HUES48 (cell line): ENCODE measurements at regions not wholly inside any gene's neighbourhood (a gene's known extent, or its start where the extent isn't known, plus 50 kb on each side); places are given as distances from the start of the nearest gene placed in this dataset.

Source experiments
- H3K27ac ChIP-seq: one replicate; pipeline ENCODE4 v1.7.0; 2013; ENCODE audit warnings: low read depth, low read length, inconsistent platforms
- H3K27me3 ChIP-seq: 2 replicates; pipeline ENCODE4 v1.6.1; 2013; ENCODE audit warnings: mild to moderate bottlenecking, low read length; ENCODE audit not compliant: control insufficient read depth, insufficient read depth
- H3K36me3 ChIP-seq: 2 replicates; pipeline ENCODE4 v1.6.1; 2013; ENCODE audit warnings: low read length; ENCODE audit not compliant: control insufficient read depth, insufficient read depth
- H3K4me1 ChIP-seq: 2 replicates; pipeline ENCODE4 v1.6.1; 2013; ENCODE audit warnings: mild to moderate bottlenecking, low read length; ENCODE audit not compliant: control insufficient read depth, insufficient read depth
- H3K4me3 ChIP-seq: 2 replicates; pipeline ENCODE4 v1.5.1; 2013; ENCODE audit warnings: mild to moderate bottlenecking, low read depth, low read length
- H3K9ac ChIP-seq: 2 replicates; pipeline ENCODE4 v1.6.1; 2013; ENCODE audit warnings: mild to moderate bottlenecking, low read depth, low read length, moderate library complexity
- H3K9me3 ChIP-seq: 2 replicates; pipeline ENCODE4 v1.6.1; 2013; ENCODE audit warnings: low read length; ENCODE audit not compliant: control insufficient read depth, insufficient read depth

DNA sequence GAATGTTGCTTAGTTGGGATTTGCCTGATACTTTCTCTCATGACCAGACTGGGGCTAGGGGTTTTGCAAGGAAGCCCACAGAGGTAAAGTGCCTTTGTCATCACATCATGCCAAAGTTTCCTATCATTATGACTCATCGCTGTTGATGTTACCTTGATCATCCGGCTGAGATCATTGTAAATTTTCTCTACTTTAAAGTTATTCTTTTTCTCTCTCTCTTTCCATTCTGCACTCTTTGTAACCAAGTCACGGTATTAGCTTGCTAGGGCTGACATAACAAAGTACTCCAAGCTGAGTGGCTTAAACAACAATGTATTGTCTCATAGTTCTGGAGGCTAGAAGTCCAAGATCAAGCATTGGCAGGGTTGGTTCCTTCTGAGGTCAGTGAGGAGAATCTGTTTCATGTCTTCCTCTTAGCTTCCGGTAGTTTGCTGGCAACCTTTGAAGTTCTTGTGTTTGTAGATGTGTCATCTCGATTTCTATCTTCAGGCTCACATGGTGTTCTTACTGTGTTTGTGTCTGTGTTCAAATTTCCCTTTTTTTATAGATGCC, 113.0 kb downstream of the DTHD1 start:
- Histone ChIP-seq H3K9me3 (no peaks in the 10 kb centered on the region), H3K36me3 (no peaks in the 10 kb centered on the region), H3K27ac (no peak overlapping the region)

GRCh38 chr4:36399762-36400353, 118.4 kb downstream of the DTHD1 start:
- Histone ChIP-seq H3K27ac (no peak overlapping the region), H3K9ac (no peak overlapping the region), H3K4me3 (no peak overlapping the region), H3K36me3 (no peaks in the 10 kb centered on the region), H3K4me1 (no peaks in the 10 kb centered on the region), H3K27me3 (no peaks in the 10 kb centered on the region), H3K9me3 (no peaks in the 10 kb centered on the region)

More for the DNA sequence above, 113.0 kb downstream of the DTHD1 start:
- H3K4me1 ChIP-seq = no peaks in the 10 kb centered on the region
- no peak overlapping the region for H3K4me3 ChIP-seq
- H3K9ac ChIP-seq = no peak overlapping the region
- no peaks in the 10 kb centered on the region for H3K27me3 ChIP-seq

GRCh38 chr4:36402008-36402758, 120.8 kb downstream of the DTHD1 start:
- Histone ChIP-seq H3K4me3 (no peak overlapping the region), H3K27ac (no peak overlapping the region), H3K36me3 (no peaks in the 10 kb centered on the region), H3K9ac (no peak overlapping the region), H3K4me1 (no peaks in the 10 kb centered on the region), H3K27me3 (no peaks in the 10 kb centered on the region), H3K9me3 (no peaks in the 10 kb centered on the region)

DNA sequence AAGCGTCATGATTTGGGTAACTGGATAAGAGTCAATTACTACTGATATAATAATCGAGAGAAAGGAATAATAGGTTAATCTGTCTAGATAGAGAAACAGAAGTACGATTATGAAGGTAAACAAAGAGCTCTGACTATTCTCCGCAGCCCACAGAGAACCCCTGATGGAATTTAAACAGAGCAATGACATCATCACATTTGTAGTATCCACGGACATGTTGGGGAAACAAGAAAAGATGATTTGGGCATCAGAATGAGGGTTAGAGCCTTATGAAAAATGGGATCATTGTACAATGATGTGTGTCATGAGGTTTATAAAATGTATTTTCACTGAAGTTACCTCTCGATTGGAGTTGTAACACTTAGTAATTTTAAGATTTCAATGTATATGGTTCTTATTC, 129.9 kb downstream of the DTHD1 start:
- Histone ChIP-seq H3K27me3 (no peaks in the 10 kb centered on the region), H3K9ac (no peak overlapping the region), H3K36me3 (no peaks in the 10 kb centered on the region), H3K4me1 (no peaks in the 10 kb centered on the region), H3K27ac (no peak overlapping the region), H3K4me3 (no peak overlapping the region), H3K9me3 (no peaks in the 10 kb centered on the region)

DNA sequence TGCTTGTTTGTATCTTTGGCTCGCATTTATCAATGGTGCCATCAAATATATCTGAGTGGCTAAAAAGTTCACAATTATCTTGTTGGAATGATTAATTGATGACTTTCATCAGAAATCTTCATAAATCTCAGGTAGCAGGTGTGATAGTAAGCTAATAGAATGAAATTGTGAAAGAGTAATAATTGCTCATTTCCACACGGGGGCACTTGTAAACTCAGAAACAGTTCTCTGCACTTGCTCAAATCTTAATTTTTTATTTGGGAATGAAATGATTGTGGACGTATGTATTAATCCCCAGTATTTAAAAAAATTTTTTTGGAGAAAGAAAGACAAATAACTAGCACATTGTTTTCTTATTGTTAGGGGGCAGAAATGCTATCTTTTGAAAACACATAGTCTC, 132.8 kb downstream of the DTHD1 start:
- Histone ChIP-seq H3K9me3 (no peaks in the 10 kb centered on the region), H3K27me3 (no peaks in the 10 kb centered on the region), H3K4me1 (no peaks in the 10 kb centered on the region), H3K27ac (no peak overlapping the region), H3K9ac (no peak overlapping the region), H3K36me3 (no peaks in the 10 kb centered on the region), H3K4me3 (no peak overlapping the region)

- Histone ChIP-seq H3K9ac (no peak overlapping the region), H3K4me3 (no peak overlapping the region), H3K27ac (no peak overlapping the region), H3K4me1 (no peaks in the 10 kb centered on the region), H3K9me3 (peaks cover 3% of the 10 kb centered on the region; the same call in 1 of the 2 replicates), H3K36me3 (no peaks in the 10 kb centered on the region), H3K27me3 (no peaks in the 10 kb centered on the region)
Observed at GRCh38 chr4:36417146-36417545, 135.7 kb downstream of the DTHD1 start.

DNA sequence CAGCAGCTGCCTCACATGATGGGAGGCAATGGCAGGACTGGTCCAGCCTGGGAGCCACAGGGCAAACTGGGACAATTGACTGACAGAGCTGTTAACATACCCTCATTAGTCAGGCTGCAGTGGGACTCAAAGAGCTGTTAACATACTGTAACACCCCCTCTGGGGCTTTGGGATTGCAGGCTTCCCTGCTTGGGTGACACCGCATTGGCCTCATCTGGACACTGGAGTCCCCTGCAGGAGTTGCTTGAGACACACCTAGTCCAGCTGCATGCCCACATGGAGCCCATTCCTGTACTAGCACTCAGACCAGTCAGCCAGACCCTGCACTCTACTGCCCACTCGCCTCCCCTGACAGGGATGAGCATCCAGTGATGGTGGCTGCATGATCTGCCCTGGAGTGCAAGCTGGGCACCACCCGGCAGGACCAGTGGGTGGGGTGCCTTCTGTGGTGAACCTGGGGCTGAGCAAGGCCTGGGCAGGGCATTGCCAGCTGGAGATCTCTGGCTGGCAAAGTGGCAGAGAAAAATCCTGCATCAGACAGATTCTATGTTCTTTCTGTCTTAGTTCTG, 138.8 kb downstream of the DTHD1 start:
- Histone ChIP-seq H3K4me3 (no peak overlapping the region), H3K27me3 (no peaks in the 10 kb centered on the region), H3K9me3 (peaks cover 3% of the 10 kb centered on the region; the same call in 1 of the 2 replicates), H3K4me1 (no peaks in the 10 kb centered on the region), H3K9ac (no peak overlapping the region), H3K27ac (no peak overlapping the region), H3K36me3 (no peaks in the 10 kb centered on the region)

- Histone ChIP-seq H3K9ac (no peak overlapping the region), H3K4me1 (no peaks in the 10 kb centered on the region), H3K27me3 (no peaks in the 10 kb centered on the region), H3K36me3 (no peaks in the 10 kb centered on the region), H3K4me3 (no peak overlapping the region), H3K9me3 (peaks cover 3% of the 10 kb centered on the region; the same call in 1 of the 2 replicates), H3K27ac (no peak overlapping the region)
Observed at GRCh38 chr4:36422607-36423006, 141.2 kb downstream of the DTHD1 start.

GRCh38 chr4:36426741-36427140, 145.3 kb downstream of the DTHD1 start:
- H3K4me1 ChIP-seq = no peaks in the 10 kb centered on the region
- H3K36me3 ChIP-seq = no peaks in the 10 kb centered on the region
- no peaks in the 10 kb centered on the region for H3K27me3 ChIP-seq
- H3K9ac ChIP-seq = no peak overlapping the region
- H3K27ac ChIP-seq = no peak overlapping the region
- no peak overlapping the region for H3K4me3 ChIP-seq
- no peaks in the 10 kb centered on the region for H3K9me3 ChIP-seq

GRCh38 chr4:36427696-36428095, 146.3 kb downstream of the DTHD1 start:
- Histone ChIP-seq H3K36me3 (no peaks in the 10 kb centered on the region), H3K27ac (no peak overlapping the region), H3K4me1 (no peaks in the 10 kb centered on the region), H3K9ac (no peak overlapping the region), H3K27me3 (no peaks in the 10 kb centered on the region), H3K4me3 (no peak overlapping the region), H3K9me3 (no peaks in the 10 kb centered on the region)

DNA sequence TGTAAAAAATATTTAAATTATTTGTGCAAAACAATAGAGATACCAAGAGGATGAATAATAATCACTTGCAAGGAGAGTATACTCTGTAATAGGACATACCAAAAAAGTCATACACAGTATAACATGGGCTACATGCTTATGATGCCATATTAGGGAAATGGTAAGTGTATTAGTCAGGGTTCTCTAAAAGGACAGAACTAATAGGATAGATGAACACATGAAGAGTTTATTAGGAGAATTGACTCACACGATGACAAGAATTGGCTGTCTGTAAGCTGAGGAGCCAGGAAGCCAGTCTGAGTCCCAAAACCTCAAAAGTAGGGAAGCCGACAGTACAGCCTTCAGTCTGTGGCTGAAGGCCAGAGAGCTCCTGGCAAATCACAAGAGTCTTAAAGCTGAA, 151.2 kb downstream of the DTHD1 start:
- Histone ChIP-seq H3K9me3 (no peaks in the 10 kb centered on the region), H3K9ac (no peak overlapping the region), H3K4me3 (no peak overlapping the region), H3K27ac (no peak overlapping the region), H3K4me1 (no peaks in the 10 kb centered on the region), H3K36me3 (no peaks in the 10 kb centered on the region), H3K27me3 (no peaks in the 10 kb centered on the region)
